ENCODE measurements at regions not wholly inside any gene's neighbourhood (a gene's known extent, or its start where the extent isn't known, plus 50 kb on each side); places are given as distances from the start of the nearest gene placed in this dataset.

DNA sequence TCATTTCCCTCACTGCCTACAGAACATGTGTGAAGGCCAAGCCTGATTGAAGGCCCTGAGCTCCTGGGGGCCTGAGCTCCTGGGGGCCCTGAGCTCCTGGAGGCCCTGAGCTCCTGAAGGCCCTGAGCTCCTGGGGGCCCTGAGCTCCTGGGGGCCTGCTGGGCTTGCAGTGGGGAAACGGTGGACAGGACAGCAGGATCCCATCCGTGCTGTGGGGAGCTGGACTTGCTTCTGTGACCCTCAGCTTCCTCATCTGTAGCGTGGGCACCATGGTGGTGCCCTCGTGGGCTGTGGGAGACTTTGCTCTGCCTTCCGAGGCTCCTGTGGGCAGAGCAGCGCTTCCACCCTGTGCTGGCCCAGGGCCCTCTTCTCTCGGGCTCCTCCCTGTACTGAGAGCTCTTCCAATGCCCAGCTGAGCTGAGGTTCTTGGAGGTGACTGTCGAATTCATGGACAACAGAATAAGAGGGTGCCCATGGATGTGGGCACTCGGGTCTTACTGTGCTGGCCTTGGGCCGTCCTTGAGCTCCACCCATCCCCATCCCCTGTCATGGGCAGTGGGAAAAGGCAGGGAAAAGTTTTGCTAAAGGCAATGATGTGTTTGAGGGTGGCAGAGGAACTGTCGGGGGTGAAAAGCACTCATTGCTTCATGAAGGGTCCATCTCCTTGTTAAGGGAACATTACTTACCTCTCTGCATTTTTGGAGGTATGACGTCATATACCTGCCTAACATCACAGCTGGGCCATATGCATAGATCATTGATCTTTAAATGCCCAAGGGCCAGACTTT is 786.7 kb downstream of the TBC1D22A start:
- TF ChIP-seq, protein P1, sequence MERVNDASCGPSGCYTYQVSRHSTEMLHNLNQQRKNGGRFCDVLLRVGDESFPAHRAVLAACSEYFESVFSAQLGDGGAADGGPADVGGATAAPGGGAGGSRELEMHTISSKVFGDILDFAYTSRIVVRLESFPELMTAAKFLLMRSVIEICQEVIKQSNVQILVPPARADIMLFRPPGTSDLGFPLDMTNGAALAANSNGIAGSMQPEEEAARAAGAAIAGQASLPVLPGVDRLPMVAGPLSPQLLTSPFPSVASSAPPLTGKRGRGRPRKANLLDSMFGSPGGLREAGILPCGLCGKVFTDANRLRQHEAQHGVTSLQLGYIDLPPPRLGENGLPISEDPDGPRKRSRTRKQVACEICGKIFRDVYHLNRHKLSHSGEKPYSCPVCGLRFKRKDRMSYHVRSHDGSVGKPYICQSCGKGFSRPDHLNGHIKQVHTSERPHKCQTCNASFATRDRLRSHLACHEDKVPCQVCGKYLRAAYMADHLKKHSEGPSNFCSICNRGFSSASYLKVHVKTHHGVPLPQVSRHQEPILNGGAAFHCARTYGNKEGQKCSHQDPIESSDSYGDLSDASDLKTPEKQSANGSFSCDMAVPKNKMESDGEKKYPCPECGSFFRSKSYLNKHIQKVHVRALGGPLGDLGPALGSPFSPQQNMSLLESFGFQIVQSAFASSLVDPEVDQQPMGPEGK (CRISPR knock-in tag; IDR thresholded peaks at IDR 0.05; ENCODE audit: borderline replicate concordance), result no peak
- TF ChIP-seq, protein P2, sequence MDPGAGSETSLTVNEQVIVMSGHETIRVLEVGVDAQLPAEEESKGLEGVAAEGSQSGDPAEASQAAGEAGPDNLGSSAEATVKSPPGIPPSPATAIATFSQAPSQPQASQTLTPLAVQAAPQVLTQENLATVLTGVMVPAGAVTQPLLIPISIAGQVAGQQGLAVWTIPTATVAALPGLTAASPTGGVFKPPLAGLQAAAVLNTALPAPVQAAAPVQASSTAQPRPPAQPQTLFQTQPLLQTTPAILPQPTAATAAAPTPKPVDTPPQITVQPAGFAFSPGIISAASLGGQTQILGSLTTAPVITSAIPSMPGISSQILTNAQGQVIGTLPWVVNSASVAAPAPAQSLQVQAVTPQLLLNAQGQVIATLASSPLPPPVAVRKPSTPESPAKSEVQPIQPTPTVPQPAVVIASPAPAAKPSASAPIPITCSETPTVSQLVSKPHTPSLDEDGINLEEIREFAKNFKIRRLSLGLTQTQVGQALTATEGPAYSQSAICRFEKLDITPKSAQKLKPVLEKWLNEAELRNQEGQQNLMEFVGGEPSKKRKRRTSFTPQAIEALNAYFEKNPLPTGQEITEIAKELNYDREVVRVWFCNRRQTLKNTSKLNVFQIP (CRISPR knock-in tag; IDR thresholded peaks at IDR 0.05; ENCODE audit: borderline replicate concordance, low read depth), result no peak
- no peak for TF ChIP-seq TCF4 (CRISPR knock-in tag; IDR thresholded peaks at IDR 0.05; ENCODE audit: borderline replicate concordance)
- no peak for TF ChIP-seq ZFP3 (CRISPR knock-in tag; IDR thresholded peaks at IDR 0.05)

Data from SK-N-SH treated with all-trans-retinoic acid at 6 μM for 48 hours (cell line).